ENCODE measurements at regions not wholly inside any gene's neighbourhood (a gene's known extent, or its start where the extent isn't known, plus 50 kb on each side); places are given as distances from the start of the nearest gene placed in this dataset.

- TF ChIP-seq CTCF (conservative IDR thresholded peaks at IDR 0.05; ENCODE audit: low read depth, low read length) (no peak), EZH2 (IDR thresholded peaks at IDR 0.05; ENCODE audit: borderline replicate concordance, low read depth, low read length, poor library complexity, severe bottlenecking) (no peak)
These were observed 604.6 kb downstream of the TFAP2A start for GRCh38 chr6:9810286-9810685.

Measured in A673 (cell line).